EL (cell line): ENCODE measurements at regions not wholly inside any gene's neighbourhood (a gene's known extent, or its start where the extent isn't known, plus 50 kb on each side); places are given as distances from the start of the nearest gene placed in this dataset.
A peak's percentile ranks its signal among the peaks of the same experiment; 100 is the strongest.

Experiments used
- DNase-seq: peaks from one replicate; pipeline ENCODE4 v3.0.0-alpha.2; 2016

- no peak for DNase-seq
Observed at GRCh38 chr5:33303579-33304095, 137.1 kb upstream of the TARS1 start.

DNA sequence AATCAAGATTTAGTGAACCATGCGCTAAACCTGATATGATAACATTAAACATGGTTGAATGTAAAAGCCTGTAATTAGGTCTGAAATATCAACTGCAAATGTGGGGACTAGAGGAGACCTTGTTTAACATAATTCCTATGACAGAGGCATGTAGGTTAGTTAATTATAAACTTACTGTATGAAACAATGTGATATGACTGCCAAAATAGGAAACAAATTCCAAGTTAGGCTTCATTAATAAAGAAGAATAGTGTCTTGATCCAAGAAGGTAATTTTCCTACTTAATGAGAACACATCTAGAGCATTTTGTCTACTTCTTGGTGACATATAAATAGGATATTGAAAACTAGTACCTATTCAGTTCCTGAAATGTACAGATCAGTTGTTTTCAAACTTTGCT, 136.2 kb upstream of the TARS1 start:
- DNase-seq: no peak

DNA sequence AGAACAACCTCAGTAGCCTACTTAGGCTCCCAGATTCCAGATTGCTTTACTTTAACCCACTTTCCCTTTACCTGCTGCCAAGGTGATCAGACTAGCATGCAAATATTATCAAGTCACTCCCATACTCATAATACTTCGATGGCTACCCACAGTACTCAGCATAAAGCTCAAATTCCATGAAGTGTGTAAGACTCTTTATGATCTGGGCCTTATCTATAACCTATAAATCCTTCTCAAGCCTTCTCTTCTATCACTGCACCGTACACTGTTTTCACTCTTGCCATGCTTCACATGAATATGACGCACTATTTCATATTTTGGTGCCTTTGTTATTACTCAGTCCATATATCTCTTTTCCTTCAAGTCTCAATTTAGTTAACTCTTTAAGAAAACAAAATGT, 135.2 kb upstream of the TARS1 start:
- DNase-seq: no peak

GRCh38 chr5:33306758-33307157, 134.0 kb upstream of the TARS1 start:
- no peak for DNase-seq

DNA sequence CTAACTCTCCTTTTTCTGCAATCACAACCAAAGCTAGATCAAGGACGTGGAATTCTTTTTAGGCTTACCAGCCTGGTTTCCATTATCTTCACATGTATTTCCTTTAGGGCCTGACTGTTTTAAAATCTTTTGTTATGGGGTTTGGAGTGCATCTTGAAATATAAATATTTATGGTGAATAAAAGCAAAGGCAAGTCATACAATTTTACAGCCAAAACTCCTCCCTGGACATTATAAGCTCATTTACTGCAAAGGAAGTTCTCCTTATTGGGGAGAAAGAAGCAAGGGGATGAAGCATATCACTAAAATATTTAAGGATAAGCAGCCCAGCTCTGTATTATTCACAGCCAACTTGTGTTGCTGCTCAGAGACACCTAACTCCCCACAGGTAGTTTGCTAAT, 132.2 kb upstream of the TARS1 start:
- DNase-seq: no peak

DNA sequence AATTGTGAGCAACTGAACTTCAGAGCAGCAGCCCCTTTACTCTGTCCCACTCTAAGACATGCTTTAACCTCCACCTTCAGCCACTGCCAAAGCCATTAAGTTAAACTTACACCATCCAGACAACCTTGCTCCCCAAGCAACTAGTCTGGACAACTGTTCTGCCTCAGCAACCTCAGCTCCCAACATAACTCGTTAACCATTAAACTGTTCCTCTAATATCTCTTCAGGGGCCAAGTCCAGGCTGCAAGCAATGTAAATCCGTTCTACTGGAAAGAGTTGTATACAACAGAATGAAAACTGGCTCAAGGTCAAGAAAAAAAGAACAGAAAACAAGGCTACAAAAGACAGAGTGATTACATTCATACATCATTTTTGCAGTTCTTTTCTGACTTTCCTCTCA, 131.7 kb upstream of the TARS1 start:
- no peak for DNase-seq

DNA sequence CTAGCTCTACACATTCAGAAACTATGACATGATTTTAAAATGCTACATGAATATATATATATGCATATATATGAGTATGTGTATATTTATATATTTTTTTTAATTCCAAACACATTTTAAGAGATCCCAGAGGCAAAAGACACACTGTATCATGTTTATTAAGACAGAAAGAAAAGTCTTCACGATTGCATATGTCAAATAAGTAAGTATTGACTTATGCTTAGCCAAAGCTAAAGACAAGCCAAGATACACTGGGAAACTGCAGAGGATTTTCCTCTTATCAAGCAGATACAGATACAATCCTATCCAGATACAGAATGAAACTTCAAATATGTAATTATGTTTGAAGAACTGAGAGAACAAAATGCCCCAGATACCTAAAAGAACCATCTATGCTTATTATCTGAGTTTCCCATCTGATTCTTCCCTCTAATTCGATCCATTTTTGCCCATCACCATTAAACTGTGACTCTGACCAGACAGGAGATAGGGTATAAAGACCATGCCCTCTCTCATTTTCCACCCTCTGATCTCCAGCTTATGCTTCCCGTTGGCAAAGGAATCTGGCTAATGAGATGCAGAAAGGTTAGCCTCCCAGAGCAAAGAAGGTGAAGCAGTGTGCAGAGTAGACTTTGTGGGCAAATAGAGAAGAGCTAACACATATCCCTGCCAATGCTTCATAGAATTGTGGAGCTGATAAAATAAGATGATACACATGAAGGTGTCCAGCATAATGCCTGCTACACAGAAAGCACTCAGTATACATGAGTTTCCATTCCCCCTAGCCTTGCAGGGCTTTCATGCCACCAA, 131.0 kb upstream of the TARS1 start:
- no peak for DNase-seq

DNA sequence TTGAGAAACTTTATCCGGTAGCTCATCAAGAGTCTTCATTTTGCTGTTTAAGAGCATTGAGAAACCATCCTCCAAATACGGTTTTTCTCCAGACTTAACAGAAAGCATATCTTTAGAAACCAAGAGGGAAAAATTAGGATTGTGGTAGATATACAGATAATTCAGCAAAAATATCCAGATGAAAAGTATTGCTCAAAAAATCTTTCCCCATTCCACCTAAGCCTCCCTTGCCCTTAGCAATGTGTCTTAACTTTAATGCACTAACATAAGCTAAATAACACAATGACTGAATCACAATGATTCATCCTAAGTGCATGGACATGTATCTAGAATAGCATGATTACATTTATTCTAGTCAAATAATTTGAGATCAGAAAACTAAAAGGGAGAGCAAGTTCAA, 130.3 kb upstream of the TARS1 start:
- DNase-seq: peak; percentile 84

DNA sequence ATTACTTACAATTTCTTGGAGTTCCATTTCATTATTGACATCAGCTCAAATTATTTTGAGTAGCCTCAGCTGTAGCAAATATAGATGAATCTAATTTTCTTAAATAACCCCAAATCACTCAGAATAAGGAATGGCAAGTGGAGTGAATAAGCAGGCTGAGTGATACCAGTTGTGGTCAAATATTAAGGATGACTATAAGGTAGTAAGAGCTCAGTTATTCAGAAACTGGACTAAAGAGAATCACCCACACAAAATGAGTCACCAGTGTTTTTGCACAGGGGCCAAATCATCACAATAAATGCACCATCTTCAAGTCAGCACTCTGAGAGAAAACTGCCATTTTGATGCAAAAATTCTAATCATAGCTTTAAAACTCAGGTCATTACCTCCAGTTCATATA, 128.9 kb upstream of the TARS1 start:
- DNase-seq: peak; percentile 96

DNA sequence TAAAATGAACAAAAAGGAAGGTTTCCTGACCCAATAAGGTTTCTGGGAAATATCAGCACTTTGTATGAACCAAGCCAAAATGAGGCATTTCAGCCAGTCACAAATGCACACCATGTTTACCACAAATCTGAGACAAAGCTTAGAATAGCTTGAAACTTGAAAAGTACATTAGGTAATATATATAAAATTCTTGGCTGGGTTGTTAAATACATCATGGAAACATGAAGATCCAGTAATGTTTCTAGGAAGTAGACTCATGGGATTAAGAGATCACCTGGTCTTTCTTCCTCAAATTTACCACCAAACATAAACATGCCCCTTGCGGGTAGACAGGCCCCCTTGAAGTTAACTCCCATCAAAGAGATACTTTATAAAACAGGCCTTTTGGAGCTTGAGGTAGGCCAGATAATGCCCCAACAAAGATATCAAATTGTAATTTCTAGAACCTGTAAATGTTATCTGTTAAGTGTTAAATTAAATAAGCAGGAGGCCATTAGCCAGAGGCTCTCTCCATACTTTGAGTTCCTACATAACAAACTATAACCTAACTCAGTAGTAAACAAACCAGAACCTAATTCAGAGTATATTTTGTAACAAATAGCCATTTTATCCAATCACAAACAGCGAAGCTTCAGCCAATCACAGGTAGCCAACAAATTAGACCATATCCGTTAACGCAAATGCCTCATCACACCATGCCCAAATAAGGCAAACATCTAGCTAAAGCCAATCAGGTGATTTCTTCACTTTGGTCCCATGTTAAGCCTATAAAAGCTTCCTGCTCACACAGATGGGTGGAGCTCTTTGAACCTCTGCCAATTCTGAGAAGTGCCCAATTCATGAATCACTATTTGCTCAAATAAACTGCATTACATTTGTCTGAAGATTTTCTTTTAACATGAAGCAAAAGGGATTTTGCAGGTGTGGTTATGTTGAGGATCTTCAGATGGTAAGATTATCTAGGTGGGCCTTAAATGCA, 127.9 kb upstream of the TARS1 start:
- DNase-seq: peak; percentile 94

- no peak for DNase-seq
Observed at GRCh38 chr5:33315189-33315588, 125.6 kb upstream of the TARS1 start.

- peak; percentile 18 for DNase-seq
Observed at GRCh38 chr5:33316773-33317172, 124.0 kb upstream of the TARS1 start.

DNA sequence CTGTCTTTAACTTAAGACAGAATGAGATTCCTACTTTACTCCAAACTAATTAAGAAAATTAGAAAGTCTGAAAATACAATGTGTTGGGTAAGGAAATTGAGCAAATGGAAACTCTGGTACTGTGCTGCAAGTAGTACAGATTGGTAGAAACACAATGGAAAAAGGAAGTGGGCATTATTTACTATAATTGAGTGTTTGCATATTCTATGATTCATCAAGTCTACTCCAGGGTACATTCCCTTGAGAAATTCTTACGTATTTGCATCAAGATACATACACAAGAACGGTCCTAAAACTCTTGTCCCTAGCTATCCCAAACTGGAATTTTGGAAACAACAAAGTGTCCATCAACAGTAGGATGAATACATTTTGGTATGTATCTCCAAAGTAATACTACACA, 123.5 kb upstream of the TARS1 start:
- peak; percentile 31 for DNase-seq

DNA sequence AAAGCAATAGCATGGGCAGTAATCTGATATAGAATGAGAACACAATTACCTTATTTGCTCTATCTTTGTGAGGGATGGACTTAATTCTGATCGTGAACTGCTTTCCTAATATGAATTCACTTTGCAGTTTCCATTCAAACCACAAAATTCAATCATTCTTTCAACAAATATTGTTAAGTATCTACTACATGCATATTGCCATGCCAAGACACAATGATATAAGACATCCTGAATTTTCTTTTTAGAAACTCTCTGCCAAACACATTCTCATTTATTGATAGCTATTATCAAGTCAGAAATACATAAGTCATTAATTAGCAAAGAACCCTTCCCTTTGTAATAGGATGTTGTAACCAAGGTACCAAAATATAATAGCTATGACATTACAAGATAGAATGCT, 121.6 kb upstream of the TARS1 start:
- DNase-seq: no peak

DNA sequence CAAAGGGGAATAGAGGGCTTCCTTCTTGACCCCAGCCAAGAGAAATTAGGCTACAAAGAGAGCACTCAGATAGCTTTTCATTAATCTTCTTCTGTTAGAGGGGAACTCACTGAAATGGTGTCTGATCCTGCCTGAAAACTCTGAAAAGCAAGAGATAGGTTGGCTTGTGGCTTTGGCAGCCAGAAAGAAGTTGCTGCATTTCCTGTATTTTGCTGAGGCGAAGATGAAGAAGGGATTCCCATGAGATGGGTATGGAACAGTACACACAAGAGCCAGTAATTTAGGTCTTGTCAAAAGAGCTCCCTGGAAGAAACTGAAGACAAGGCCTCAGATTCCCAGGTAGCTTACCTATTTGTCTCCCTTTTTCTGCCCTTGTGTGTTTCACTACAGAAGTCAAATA, 120.9 kb upstream of the TARS1 start:
- DNase-seq: no peak

DNA sequence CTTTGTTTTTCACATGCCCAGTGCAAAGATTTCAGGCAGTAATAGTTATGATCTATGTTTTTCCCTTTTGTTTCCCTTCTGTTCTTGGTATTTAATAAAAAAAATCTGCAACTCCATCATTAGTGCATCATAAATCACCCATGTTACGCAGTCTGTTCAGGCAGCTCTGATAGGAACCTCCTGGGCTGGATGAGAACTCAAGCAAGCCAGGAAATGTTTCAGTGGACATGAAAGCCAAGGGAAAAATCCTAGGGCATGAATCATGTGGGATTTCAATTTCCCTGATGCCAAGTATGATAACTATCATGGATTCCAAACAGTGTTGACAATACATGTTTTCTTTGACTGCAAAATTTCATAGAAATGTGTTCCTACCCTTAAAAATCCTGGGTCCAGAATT, 119.7 kb upstream of the TARS1 start:
- DNase-seq: peak; percentile 97

- DNase-seq: no peak
Observed at GRCh38 chr5:33322632-33323031, 118.1 kb upstream of the TARS1 start.

DNA sequence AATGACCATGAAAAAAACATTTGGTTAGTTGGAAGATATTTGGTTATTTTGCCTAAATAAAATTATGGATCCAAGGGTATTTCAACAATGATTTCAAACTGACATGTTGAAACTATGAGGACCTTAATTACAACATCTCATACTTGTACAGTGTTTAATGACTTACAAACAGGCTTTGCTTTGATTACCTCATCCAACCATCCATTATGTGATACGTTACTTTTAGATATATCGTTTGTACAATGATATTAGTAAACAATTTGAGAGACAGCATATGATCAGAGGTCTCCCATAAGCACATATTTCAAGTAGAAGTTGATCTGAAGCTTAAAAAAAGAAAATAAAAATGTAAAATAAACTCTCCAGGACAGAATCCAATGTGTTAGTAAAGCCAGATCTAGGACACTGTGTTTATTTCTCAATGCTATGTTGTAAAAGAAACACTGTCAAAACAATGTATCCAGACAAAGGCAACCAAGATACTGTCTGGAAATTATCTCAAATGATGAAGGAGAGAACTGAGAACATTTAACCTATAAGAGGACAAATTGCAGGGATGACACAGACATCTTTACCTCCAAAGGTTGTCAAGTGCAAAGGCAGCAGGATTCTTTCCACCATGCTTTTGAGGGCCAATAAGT, 116.0 kb upstream of the TARS1 start:
- no peak for DNase-seq

- DNase-seq: no peak
Observed at GRCh38 chr5:33328818-33329217, 111.9 kb upstream of the TARS1 start.

DNA sequence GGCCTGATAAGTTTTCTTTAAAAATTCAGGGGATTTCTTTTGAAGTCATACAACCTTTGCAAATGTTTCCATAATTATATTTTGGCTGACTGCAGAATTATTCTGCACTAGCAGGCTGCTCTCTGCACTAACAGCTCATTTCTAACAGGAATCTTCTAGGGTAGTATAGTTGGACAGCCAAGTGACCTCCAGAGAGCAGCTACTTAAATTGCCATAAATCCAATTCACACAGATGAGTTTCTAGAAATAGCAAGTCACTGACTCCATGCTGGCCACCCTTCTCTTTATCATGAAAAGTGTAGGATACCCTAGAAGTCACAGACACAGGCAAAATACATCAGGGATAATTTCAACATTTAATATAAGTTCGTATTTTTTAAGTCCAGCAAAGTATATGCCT, 110.9 kb upstream of the TARS1 start:
- no peak for DNase-seq

DNA sequence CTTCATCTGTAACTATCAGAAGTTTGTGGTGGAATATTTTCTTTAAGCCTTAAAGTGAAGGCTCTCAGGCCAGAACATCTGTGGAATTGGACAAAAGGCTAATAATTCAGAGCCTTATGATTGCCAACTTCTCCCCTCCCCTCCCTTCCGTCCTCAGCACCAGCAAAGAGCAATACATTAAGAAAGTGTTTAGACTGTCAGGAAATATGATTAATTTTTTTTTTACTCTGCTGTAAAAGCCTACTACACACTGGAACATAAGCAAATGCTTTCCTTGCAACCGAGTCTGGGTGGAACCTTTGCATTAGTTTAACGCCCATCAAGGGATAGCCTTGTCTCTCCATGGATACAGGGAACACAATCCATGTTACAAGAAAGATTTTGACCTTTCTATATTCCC, 110.3 kb upstream of the TARS1 start:
- DNase-seq: no peak

DNA sequence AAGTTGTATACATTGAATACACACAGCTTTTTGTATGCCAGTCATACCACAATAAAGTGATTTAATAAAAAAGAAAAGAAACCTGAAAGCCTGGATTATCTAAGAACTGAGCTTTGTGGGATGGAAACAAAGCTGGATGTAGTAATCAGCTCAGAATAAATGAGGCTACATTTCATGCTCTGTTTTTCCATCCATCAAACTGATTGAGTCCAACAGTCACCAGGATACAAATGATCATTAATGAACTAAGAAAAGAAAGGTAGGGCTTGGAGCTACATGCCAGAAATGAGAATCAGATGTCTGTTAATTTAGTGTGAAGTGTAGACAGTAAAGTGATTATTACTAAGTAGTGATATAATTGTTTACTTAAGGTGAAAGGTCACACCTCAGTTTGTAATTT, 109.8 kb upstream of the TARS1 start:
- DNase-seq: no peak

GRCh38 chr5:33332804-33333203, 108.0 kb upstream of the TARS1 start:
- no peak for DNase-seq
